Thoracic aorta (tissue), 2 donors: ENCODE measurements at regions not wholly inside any gene's neighbourhood (a gene's known extent, or its start where the extent isn't known, plus 50 kb on each side); places are given as distances from the start of the nearest gene placed in this dataset.

Experiments used
- ATAC-seq: fragments of 150-250 bp; one replicate; pipeline ENCODE4 v1.8.0; 2017; ENCODE audit warnings: low read depth; ENCODE audit not compliant: insufficient number of reproducible peaks, low FRiP score
- DNase-seq: peaks from one replicate; pipeline ENCODE4 v3.0.0-alpha.2; 2020; ENCODE audit warnings: low spot score
- H3K27ac ChIP-seq, 2 donors: fragments of 200-600 bp; sonication (generic); 1 replicate in 1 of 2; 2 replicates in 1 of 2; pipeline ENCODE4 v1.5.1; 2016; ENCODE audit warnings: mild to moderate bottlenecking in 2 of 2, moderate library complexity in 2 of 2
- H3K27me3 ChIP-seq: fragments of 200-600 bp; sonication (generic); replicated peaks from 2 replicates; pipeline ENCODE4 v1.6.0; 2016; ENCODE audit warnings: mild to moderate bottlenecking; ENCODE audit not compliant: insufficient read depth
- H3K36me3 ChIP-seq: fragments of 200-600 bp; sonication (generic); one replicate; pipeline ENCODE4 v1.5.1; 2016
- H3K4me1 ChIP-seq, 2 donors: fragments of 200-600 bp; sonication (generic); 1 replicate in 1 of 2; 2 replicates in 1 of 2; pipeline versions ENCODE4 v1.5.1 to v1.6.0; 2016; ENCODE audit warnings: low read depth in 2 of 2, mild to moderate bottlenecking in 1 of 2; ENCODE audit not compliant: control insufficient read depth in 1 of 2
- H3K4me3 ChIP-seq: fragments of 200-600 bp; sonication (generic); 2 replicates; pipeline ENCODE4 v1.5.1; 2016; ENCODE audit warnings: mild to moderate bottlenecking
- H3K9me3 ChIP-seq: fragments of 200-600 bp; sonication (generic); 2 replicates; pipeline ENCODE4 v1.5.1; 2016
- CTCF ChIP-seq: fragments of 200-600 bp; sonication (generic); IDR thresholded peaks from one replicate; pipeline ENCODE4 v1.5.1; 2019; ENCODE audit warnings: antibody characterized with exemption

- no peak for TF ChIP-seq CTCF
- no peak overlapping the region for H3K4me3 ChIP-seq
- no peak for DNase-seq
- peaks cover 7% of the 10 kb centered on the region for H3K9me3 ChIP-seq
- H3K27ac ChIP-seq = no peak overlapping the region
- no peaks in the 10 kb centered on the region for H3K4me1 ChIP-seq
- ATAC-seq = no peak
- H3K27me3 ChIP-seq = no peaks in the 10 kb centered on the region
- no peaks in the 10 kb centered on the region for H3K36me3 ChIP-seq
These were observed 104.4 kb downstream of the SEC23IP start for GRCh38 chr10:119996944-119997343.

GRCh38 chr10:119997429-119997828 lies 104.9 kb downstream of the SEC23IP start:
- H3K4me1 ChIP-seq = no peaks in the 10 kb centered on the region
- H3K36me3 ChIP-seq = no peaks in the 10 kb centered on the region
- TF ChIP-seq CTCF = no peak
- no peak overlapping the region for H3K4me3 ChIP-seq
- no peak for DNase-seq
- no peak for ATAC-seq
- H3K27me3 ChIP-seq = no peaks in the 10 kb centered on the region
- no peak overlapping the region for H3K27ac ChIP-seq
- H3K9me3 ChIP-seq = peaks cover 7% of the 10 kb centered on the region

DNA sequence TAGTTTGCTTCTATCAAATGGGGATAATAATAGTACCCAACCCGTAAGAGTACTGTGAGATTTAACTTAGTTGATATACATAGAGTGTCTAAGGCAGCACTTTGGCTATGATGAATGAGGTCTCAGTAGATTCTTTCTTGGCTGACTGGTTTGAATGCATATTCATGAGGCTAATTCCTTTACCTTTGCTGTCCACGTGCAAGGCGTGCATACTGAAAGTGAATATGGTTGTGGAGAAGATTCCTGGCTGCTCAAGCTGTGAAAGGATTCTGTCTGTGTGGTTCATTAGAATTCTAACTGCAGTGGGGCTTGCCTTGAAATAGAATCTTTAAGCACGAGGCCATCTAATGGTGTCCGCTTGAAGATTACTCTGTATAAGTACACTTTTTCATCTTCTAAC lies 110.3 kb downstream of the SEC23IP start:
- H3K4me1 ChIP-seq = no peaks in the 10 kb centered on the region
- H3K27me3 ChIP-seq = no peaks in the 10 kb centered on the region
- no peak overlapping the region for H3K27ac ChIP-seq
- no peaks in the 10 kb centered on the region for H3K36me3 ChIP-seq
- no peaks in the 10 kb centered on the region for H3K9me3 ChIP-seq
- ATAC-seq = no peak
- H3K4me3 ChIP-seq = no peak overlapping the region
- TF ChIP-seq CTCF = no peak
- no peak for DNase-seq

- no peak for TF ChIP-seq CTCF
- no peak for ATAC-seq
These were observed 113.0 kb downstream of the SEC23IP start for GRCh38 chr10:120005207-120006201.

GRCh38 chr10:120007261-120007660 lies 114.7 kb downstream of the SEC23IP start:
- Histone ChIP-seq H3K27me3 (no peaks in the 10 kb centered on the region), H3K36me3 (no peaks in the 10 kb centered on the region), H3K4me1 (no peaks in the 10 kb centered on the region), H3K9me3 (no peaks in the 10 kb centered on the region), H3K4me3 (no peak overlapping the region), H3K27ac (no peak overlapping the region)
- TF ChIP-seq CTCF = no peak
- ATAC-seq = no peak
- no peak for DNase-seq

More at GRCh38 chr10:120005207-120006201, 113.0 kb downstream of the SEC23IP start:
- H3K36me3 ChIP-seq = no peaks in the 10 kb centered on the region
- no peaks in the 10 kb centered on the region for H3K9me3 ChIP-seq
- DNase-seq = no peak
- no peak overlapping the region for H3K4me3 ChIP-seq
- H3K27me3 ChIP-seq = no peaks in the 10 kb centered on the region
- H3K4me1 ChIP-seq = no peaks in the 10 kb centered on the region
- no peak overlapping the region for H3K27ac ChIP-seq
